Astrocyte (in vitro differentiated cells and primary cell): ENCODE measurements at regions not wholly inside any gene's neighbourhood (a gene's known extent, or its start where the extent isn't known, plus 50 kb on each side); places are given as distances from the start of the nearest gene placed in this dataset.
A peak's percentile ranks its signal among the peaks of the same experiment; 100 is the strongest.

Source experiments
- DNase-seq: peaks from one replicate; pipeline ENCODE4 v3.0.0-alpha.2; 2010; ENCODE audit warnings: low read depth
- FAIRE-seq: peaks from 2 replicates; lab custom pipeline; 2011; peaks lifted over from hg19 to GRCh38; lab: Jason Lieb, UNC
- H2AFZ ChIP-seq: 2 replicates; pipeline ENCODE4 v1.6.0; 2012; ENCODE audit warnings: low read depth, low read length, inconsistent platforms
- H3K27ac ChIP-seq: 2 replicates; pipeline ENCODE4 v1.5.1; 2011; ENCODE audit warnings: low read depth, low read length, inconsistent platforms
- H3K27me3 ChIP-seq: 2 replicates; pipeline ENCODE4 v1.6.0; 2011; ENCODE audit warnings: low read length, inconsistent platforms; ENCODE audit not compliant: insufficient read depth
- H3K36me3 ChIP-seq: 2 replicates; pipeline ENCODE4 v1.5.1; 2011; ENCODE audit warnings: low read length, inconsistent platforms; ENCODE audit not compliant: insufficient read depth
- H3K4me1 ChIP-seq: 2 replicates; pipeline ENCODE4 v1.5.1; 2011; ENCODE audit warnings: low read length, inconsistent platforms; ENCODE audit not compliant: insufficient read depth
- H3K4me2 ChIP-seq: 2 replicates; pipeline ENCODE4 v1.6.0; 2012; ENCODE audit warnings: low read length, inconsistent platforms
- H3K4me3 ChIP-seq: 2 replicates; pipeline ENCODE4 v1.5.1; 2011; ENCODE audit warnings: low read depth, mild to moderate bottlenecking, low read length, inconsistent platforms; ENCODE audit not compliant: insufficient read depth
- H3K79me2 ChIP-seq: 2 replicates; pipeline ENCODE4 v1.6.0; 2012; ENCODE audit warnings: mild to moderate bottlenecking, low read length, inconsistent platforms; ENCODE audit not compliant: insufficient read depth
- H3K9ac ChIP-seq: 2 replicates; pipeline ENCODE4 v1.6.0; 2012; ENCODE audit warnings: mild to moderate bottlenecking, low read length, inconsistent platforms
- H3K9me3 ChIP-seq: 2 replicates; pipeline ENCODE4 v1.5.1; 2012; ENCODE audit warnings: low read depth, mild to moderate bottlenecking, low read length, inconsistent platforms; ENCODE audit not compliant: insufficient read depth
- H4K20me1 ChIP-seq: 2 replicates; pipeline ENCODE4 v1.6.0; 2012; ENCODE audit warnings: low read length, inconsistent platforms; ENCODE audit not compliant: insufficient read depth
- H3K27ac Mint-ChIP-seq: one replicate; pipeline ENCODE4 v1.8.0; 2021; ENCODE audit warnings: mild to moderate bottlenecking, mixed read lengths; ENCODE audit not compliant: unreplicated experiment
- H3K27me3 Mint-ChIP-seq: one replicate; pipeline ENCODE4 v1.8.0; 2021; ENCODE audit warnings: low read depth, mixed read lengths; ENCODE audit not compliant: unreplicated experiment
- H3K36me3 Mint-ChIP-seq: one replicate; pipeline ENCODE4 v1.8.0; 2021; ENCODE audit warnings: low read depth, mixed read lengths; ENCODE audit not compliant: unreplicated experiment
- H3K4me1 Mint-ChIP-seq: one replicate; pipeline ENCODE4 v1.8.0; 2021; ENCODE audit warnings: low read depth, mixed read lengths; ENCODE audit not compliant: unreplicated experiment
- H3K4me3 Mint-ChIP-seq: one replicate; pipeline ENCODE4 v1.8.0; 2021; ENCODE audit warnings: mild to moderate bottlenecking, moderate library complexity, mixed read lengths; ENCODE audit not compliant: unreplicated experiment
- H3K9me3 Mint-ChIP-seq: one replicate; pipeline ENCODE4 v1.8.0; 2021; ENCODE audit warnings: mild to moderate bottlenecking, mixed read lengths; ENCODE audit not compliant: unreplicated experiment
- CTCF ChIP-seq: IDR thresholded peaks from 2 replicates; pipeline ENCODE4 v1.5.1; 2011; ENCODE audit warnings: low read depth, mild to moderate bottlenecking, inconsistent platforms, low read length, moderate library complexity; ENCODE audit not compliant: insufficient read depth
- EZH2 ChIP-seq: IDR thresholded peaks from 2 replicates; pipeline ENCODE4 v1.6.1; 2012; ENCODE audit warnings: mild to moderate bottlenecking, low read length, inconsistent platforms; ENCODE audit not compliant: insufficient read depth

DNA sequence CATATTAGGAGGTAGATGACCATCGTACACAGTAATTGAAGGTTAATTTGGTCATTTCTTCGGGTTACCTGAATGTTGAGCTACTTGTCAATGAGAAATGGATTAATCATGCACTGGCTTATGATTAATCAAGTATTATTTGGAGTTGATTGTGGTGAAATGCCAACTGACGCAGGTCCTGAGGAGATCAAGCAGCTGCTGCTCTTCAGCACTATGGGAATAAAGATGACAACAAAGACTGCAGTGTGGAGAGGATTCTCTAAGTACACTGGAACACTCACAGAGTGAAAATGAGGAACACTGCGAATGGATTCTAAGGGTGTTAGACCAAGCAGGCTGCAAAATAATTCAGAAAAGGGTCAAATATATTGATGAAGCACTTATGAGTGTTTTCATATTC, 202.8 kb upstream of the DIO2 start:
- no peak overlapping the region for H3K27ac ChIP-seq
- no peaks in the 10 kb centered on the region for H3K79me2 ChIP-seq
- H3K4me1 Mint-ChIP-seq = no peaks in the 10 kb centered on the region
- no peaks in the 10 kb centered on the region for H3K27me3 Mint-ChIP-seq
- H2AFZ ChIP-seq = no peak overlapping the region
- no peaks in the 10 kb centered on the region for H3K9me3 ChIP-seq
- H3K4me2 ChIP-seq = no peak overlapping the region
- no peak overlapping the region for H3K4me3 ChIP-seq
- TF ChIP-seq CTCF (no peak), EZH2 (no peak)
- no peaks in the 10 kb centered on the region for H3K27me3 ChIP-seq
- no peaks in the 10 kb centered on the region for H3K36me3 ChIP-seq
- no peak for FAIRE-seq
- H3K9me3 Mint-ChIP-seq = no peaks in the 10 kb centered on the region
- H3K4me3 Mint-ChIP-seq = no peak overlapping the region
- DNase-seq = no peak
- H3K9ac ChIP-seq = no peak overlapping the region
- no peaks in the 10 kb centered on the region for H3K4me1 ChIP-seq
- H4K20me1 ChIP-seq = no peaks in the 10 kb centered on the region
- no peak overlapping the region for H3K27ac Mint-ChIP-seq
- H3K36me3 Mint-ChIP-seq = no peaks in the 10 kb centered on the region

- Histone ChIP-seq H3K36me3 (no peaks in the 10 kb centered on the region), H3K79me2 (no peaks in the 10 kb centered on the region), H3K27me3 (no peaks in the 10 kb centered on the region), H3K27ac (no peak overlapping the region), H3K9ac (no peak overlapping the region), H3K9me3 (no peaks in the 10 kb centered on the region), H4K20me1 (no peaks in the 10 kb centered on the region), H2AFZ (no peak overlapping the region), H3K4me2 (no peak overlapping the region), H3K4me1 (no peaks in the 10 kb centered on the region), H3K4me3 (no peak overlapping the region)
- Mint-ChIP-seq H3K9me3 (no peaks in the 10 kb centered on the region), H3K36me3 (peaks cover 2% of the 10 kb centered on the region), H3K4me3 (no peak overlapping the region), H3K27ac (no peak overlapping the region), H3K4me1 (no peaks in the 10 kb centered on the region), H3K27me3 (peaks cover 2% of the 10 kb centered on the region)
- FAIRE-seq (no peak), DNase-seq (no peak)
- no peak for TF ChIP-seq EZH2
- TF ChIP-seq CTCF = no peak
Observed at GRCh38 chr14:80404413-80404812, 193.1 kb upstream of the DIO2 start.

- FAIRE-seq = no peak
- no peak overlapping the region for H3K4me3 Mint-ChIP-seq
Observed at GRCh38 chr14:80403036-80403435, 191.7 kb upstream of the DIO2 start.

More at GRCh38 chr14:80403036-80403435, 191.7 kb upstream of the DIO2 start:
- H3K9me3 ChIP-seq = no peaks in the 10 kb centered on the region
- no peaks in the 10 kb centered on the region for H3K36me3 ChIP-seq
- H4K20me1 ChIP-seq = no peaks in the 10 kb centered on the region
- H3K27ac ChIP-seq = no peak overlapping the region
- Mint-ChIP-seq H3K27me3 (peaks cover 2% of the 10 kb centered on the region), H3K27ac (no peak overlapping the region), H3K36me3 (peaks cover 2% of the 10 kb centered on the region), H3K9me3 (no peaks in the 10 kb centered on the region), H3K4me1 (no peaks in the 10 kb centered on the region)
- no peaks in the 10 kb centered on the region for H3K4me1 ChIP-seq
- H3K79me2 ChIP-seq = no peaks in the 10 kb centered on the region
- no peak overlapping the region for H3K4me3 ChIP-seq
- no peaks in the 10 kb centered on the region for H3K27me3 ChIP-seq
- TF ChIP-seq CTCF (no peak), EZH2 (no peak)
- H3K9ac ChIP-seq = no peak overlapping the region
- peak; percentile 4 for DNase-seq
- no peak overlapping the region for H2AFZ ChIP-seq
- no peak overlapping the region for H3K4me2 ChIP-seq
